Lower lobe of right lung (tissue), 2 donors: ENCODE measurements at regions not wholly inside any gene's neighbourhood (a gene's known extent, or its start where the extent isn't known, plus 50 kb on each side); places are given as distances from the start of the nearest gene placed in this dataset.
"Not testable (repeated sequence)": the region's sequence is repeated elsewhere in the genome, so short reads cannot be mapped to it uniquely, and the experiment has no call there.

ENCODE experiments used
- ATAC-seq, 2 donors: fragments of 200-7000 bp; cut with Tn5 transposase; one replicate each; pipeline ENCODE4 v1.9.1; 2020 to 2022; ENCODE audit warnings: mild to moderate bottlenecking in 2 of 2, moderate library complexity in 2 of 2
- DNase-seq: peaks from one replicate; pipeline ENCODE4 v3.0.0-alpha.2; 2020
- H3K27ac ChIP-seq: fragments of 200-600 bp; one replicate; pipeline ENCODE4 v1.8.0; 2022
- H3K27me3 ChIP-seq: fragments of 200-600 bp; one replicate; pipeline ENCODE4 v1.8.0; 2022; ENCODE audit warnings: low read depth
- H3K36me3 ChIP-seq: fragments of 200-600 bp; one replicate; pipeline ENCODE4 v1.8.0; 2022; ENCODE audit warnings: mild to moderate bottlenecking
- H3K4me1 ChIP-seq: fragments of 200-600 bp; one replicate; pipeline ENCODE4 v1.8.0; 2022
- H3K4me3 ChIP-seq: fragments of 200-600 bp; one replicate; pipeline ENCODE4 v1.8.0; 2022; ENCODE audit warnings: mild to moderate bottlenecking
- H3K9me3 ChIP-seq: fragments of 200-600 bp; one replicate; pipeline ENCODE4 v1.8.0; 2022
- intact Hi-C: fragments of 100-400 bp; cut with DNase I; formaldehyde crosslinking; loops from one replicate; pipeline ENCODE4 v1.11.0; 2022
- TF ChIP-seq, protein P1 (sequence below): fragments of 200-600 bp; IDR thresholded peaks from one replicate; pipeline ENCODE4 v1.8.0; 2022; ENCODE audit warnings: antibody characterized with exemption, mild to moderate bottlenecking
- donor health status: DM: no; HTN: yes; CAD: no; lungs with severe emphysema.

DNA sequence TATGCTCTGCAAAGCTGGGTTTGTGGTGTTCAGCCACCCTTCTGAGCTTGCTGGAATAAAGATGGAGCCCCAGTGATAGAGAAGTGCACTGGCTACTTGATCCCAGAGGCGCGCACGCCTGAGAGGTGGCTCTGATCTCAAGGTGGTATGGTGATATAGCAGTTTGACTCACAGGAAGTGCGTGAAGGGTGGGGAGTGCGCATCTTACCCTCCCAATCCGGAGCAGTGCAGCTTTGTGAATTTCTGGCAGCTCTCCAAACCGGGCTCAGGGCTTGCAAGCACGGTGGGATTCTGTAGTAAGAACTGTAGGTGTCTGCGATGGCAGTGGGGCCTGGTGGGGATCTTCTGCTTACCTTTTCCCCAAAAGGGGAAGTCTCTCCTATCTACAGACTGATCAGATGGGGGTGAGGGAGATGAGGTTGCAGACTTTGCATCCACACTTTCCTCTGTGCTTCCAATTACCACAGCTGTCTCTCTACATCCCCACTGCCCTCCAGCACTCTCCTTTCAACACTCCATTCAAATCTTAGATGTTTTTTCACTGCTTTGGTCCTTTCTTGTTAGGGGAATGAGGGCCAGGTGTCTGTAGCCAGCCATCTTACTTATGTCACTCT lies 197.4 kb upstream of the SLC38A2 start:
- DNase-seq (no peak), ATAC-seq (no peak)
- TF ChIP-seq, protein P1, sequence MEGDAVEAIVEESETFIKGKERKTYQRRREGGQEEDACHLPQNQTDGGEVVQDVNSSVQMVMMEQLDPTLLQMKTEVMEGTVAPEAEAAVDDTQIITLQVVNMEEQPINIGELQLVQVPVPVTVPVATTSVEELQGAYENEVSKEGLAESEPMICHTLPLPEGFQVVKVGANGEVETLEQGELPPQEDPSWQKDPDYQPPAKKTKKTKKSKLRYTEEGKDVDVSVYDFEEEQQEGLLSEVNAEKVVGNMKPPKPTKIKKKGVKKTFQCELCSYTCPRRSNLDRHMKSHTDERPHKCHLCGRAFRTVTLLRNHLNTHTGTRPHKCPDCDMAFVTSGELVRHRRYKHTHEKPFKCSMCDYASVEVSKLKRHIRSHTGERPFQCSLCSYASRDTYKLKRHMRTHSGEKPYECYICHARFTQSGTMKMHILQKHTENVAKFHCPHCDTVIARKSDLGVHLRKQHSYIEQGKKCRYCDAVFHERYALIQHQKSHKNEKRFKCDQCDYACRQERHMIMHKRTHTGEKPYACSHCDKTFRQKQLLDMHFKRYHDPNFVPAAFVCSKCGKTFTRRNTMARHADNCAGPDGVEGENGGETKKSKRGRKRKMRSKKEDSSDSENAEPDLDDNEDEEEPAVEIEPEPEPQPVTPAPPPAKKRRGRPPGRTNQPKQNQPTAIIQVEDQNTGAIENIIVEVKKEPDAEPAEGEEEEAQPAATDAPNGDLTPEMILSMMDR, result no peak
- H3K36me3 ChIP-seq, result no peaks in the 10 kb centered on the region
- H3K9me3 ChIP-seq, result peaks cover 20% of the 10 kb centered on the region
- no peaks in the 10 kb centered on the region for H3K4me1 ChIP-seq
- no peak overlapping the region for H3K27ac ChIP-seq
- intact Hi-C loops, result no loop called here
- no peak overlapping the region for H3K4me3 ChIP-seq
- H3K27me3 ChIP-seq, result no peaks in the 10 kb centered on the region

DNA sequence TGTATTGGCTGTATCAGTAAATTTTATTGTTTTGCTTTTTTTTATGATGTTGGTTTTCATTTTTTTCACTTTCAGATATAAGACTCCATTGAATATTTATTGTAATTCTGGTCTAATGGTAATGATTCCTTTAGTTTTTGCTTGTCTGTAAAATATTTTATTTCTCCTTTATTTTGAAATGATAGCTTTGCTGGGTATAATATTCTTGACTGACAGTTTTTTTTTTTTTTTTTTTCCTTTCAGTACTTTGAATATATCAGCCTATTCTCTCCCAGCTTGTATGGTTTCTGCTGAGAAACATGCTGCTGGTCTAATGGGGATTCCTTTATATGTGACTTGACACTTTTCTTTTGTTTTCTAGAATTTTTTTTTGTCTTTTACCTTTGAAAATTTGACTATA lies 195.1 kb upstream of the SLC38A2 start:
- TF ChIP-seq, protein P1, result no peak
- H3K27me3 ChIP-seq, result no peaks in the 10 kb centered on the region

DNA sequence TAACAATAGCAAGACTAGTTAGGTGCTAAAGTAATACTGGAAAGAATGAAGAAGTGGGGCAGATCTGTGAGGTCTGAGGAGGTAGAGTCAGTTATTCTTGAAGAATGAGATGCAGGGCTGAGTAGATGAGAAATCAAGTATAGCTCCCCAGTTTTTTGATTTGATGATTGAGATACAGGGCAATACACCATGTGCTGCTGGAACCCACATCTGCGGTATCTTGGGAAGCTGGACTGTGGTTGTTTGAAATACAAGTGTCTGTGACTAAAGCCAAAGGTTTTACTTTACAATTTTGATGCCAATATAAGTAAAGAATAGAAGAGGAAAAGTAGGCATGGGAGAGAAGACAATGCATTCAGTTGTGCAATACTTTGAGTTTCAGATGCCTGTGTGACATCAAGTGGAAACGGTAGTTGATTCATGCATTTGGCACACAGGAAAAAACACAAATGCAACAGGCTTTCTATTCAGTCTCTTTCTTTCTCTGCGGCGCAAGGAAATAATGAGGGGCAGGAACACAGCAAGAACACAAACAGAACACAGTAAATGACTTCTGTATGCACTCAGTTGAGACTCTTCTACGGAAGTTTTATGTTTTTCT lies 190.2 kb upstream of the SLC38A2 start:
- TF ChIP-seq, protein P1, result no peak
- intact Hi-C loops, result no loop called here
- H3K4me3 ChIP-seq, result no peak overlapping the region
- H3K27me3 ChIP-seq, result no peaks in the 10 kb centered on the region
- H3K9me3 ChIP-seq, result peaks cover 17% of the 10 kb centered on the region
- DNase-seq (no peak), ATAC-seq (peak in 1 of 2 donors; percentile 35)
- no peaks in the 10 kb centered on the region for H3K36me3 ChIP-seq
- H3K4me1 ChIP-seq, result peaks cover 6% of the 10 kb centered on the region
- H3K27ac ChIP-seq, result no peak overlapping the region

More for the DNA sequence above, 195.1 kb upstream of the SLC38A2 start:
- Histone ChIP-seq H3K27ac (no peak overlapping the region), H3K4me1 (peaks cover 4% of the 10 kb centered on the region), H3K4me3 (no peak overlapping the region), H3K36me3 (no peaks in the 10 kb centered on the region), H3K9me3 (peaks cover 24% of the 10 kb centered on the region)
- DNase-seq (no peak), ATAC-seq (no peak)
- intact Hi-C loops, result no loop called here

DNA sequence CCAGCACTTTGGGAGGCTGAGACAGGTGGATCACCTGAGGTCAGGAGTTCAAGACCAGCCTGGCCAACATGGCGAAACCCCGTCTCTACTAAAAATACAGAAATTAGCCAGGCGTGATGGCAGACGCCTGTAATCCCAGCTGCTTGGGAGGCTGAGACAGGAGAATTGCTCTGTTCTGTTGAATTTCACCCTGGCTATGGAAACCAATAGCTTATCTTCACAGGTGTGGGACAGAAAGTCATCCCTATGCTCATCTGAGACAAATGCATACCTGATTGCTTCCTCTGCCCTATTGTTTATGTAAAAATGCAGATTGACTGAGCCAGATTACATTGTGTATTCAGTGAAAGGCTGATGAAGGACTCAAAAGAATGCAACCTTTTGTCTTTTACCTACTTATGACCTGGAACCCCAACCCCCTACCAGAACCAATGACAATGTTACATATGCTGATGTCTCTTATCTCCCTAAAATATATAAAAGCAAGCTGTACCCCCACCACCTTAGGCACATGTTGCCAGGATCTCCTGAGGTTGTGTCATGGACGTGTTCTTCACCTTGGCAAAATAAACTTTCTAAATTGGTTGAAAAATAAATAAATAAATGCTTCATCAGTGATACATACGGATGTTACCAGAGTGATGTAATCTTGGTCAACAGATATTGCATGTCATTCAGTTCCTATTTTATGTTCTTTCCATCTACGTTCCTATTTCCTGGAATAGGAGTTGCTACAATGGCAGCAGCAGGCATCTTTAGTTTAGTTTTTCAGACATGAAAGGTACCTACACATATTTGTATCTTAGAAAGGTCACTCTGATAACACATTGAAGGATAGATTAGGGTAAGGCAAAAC lies 189.4 kb upstream of the SLC38A2 start:
- intact Hi-C loops, result not testable (repeated sequence)

DNA sequence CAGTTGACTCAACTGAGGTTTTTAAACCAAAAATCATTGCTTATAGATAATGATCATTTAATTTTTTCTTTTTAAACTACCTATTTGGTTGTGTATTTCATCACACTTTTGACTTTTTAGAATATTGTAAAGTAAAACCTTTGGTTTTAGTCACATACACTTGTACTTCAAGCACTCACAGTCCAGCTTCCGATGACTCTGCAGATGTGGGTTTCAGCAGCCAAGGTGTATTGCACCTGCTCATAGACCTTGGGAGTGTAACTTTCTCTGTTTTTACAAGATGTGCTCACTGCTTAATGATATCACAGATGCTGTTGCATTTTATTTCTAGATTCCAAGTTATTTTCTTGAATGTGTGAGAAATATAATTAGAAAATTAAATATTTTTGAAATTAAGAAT lies 188.3 kb upstream of the SLC38A2 start:
- no peak overlapping the region for H3K4me3 ChIP-seq
- TF ChIP-seq, protein P1, result no peak
- no peaks in the 10 kb centered on the region for H3K27me3 ChIP-seq
- no peak overlapping the region for H3K27ac ChIP-seq
- intact Hi-C loops, result no loop called here
- ATAC-seq (no peak), DNase-seq (no peak)
- peaks cover 5% of the 10 kb centered on the region for H3K9me3 ChIP-seq
- no peaks in the 10 kb centered on the region for H3K36me3 ChIP-seq
- peaks cover 6% of the 10 kb centered on the region for H3K4me1 ChIP-seq

More for the DNA sequence above, 189.4 kb upstream of the SLC38A2 start:
- H3K27me3 ChIP-seq, H3K4me3 ChIP-seq, H3K27ac ChIP-seq, H3K4me1 ChIP-seq, DNase-seq, H3K9me3 ChIP-seq, H3K36me3 ChIP-seq: not testable (repeated sequence)
- ATAC-seq, result peak; percentile 9 to 12

DNA sequence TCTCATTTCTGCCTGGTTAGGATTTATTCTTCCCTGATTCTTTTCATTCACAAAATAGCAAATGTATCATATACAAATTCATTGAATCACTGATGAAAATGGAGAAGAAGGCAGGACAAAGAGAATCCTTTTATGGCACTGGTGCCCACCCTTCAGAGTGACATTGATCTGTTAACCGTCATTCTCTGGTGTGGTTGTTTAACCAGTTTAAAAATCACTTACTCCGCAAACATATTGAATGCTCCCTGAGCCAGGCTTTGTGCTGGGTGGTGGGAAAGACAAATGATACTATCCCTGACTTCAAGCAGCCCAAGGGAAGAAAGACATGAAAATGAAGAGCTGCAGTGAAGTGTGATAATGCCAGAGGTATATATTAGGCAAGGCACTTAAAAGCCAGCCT lies 187.5 kb upstream of the SLC38A2 start:
- DNase-seq (no peak), ATAC-seq (no peak)
- intact Hi-C loops, result no loop called here
- H3K27me3 ChIP-seq, result no peaks in the 10 kb centered on the region
- no peak overlapping the region for H3K4me3 ChIP-seq
- no peak overlapping the region for H3K27ac ChIP-seq
- TF ChIP-seq, protein P1, result no peak
- peaks cover 6% of the 10 kb centered on the region for H3K4me1 ChIP-seq
- no peaks in the 10 kb centered on the region for H3K36me3 ChIP-seq
- peaks cover 5% of the 10 kb centered on the region for H3K9me3 ChIP-seq
